Endodermal cell (in vitro differentiated cells): ENCODE measurements at regions not wholly inside any gene's neighbourhood (a gene's known extent, or its start where the extent isn't known, plus 50 kb on each side); places are given as distances from the start of the nearest gene placed in this dataset.

Source experiments
- DNase-seq: peaks from one replicate; pipeline ENCODE4 v3.0.0-alpha.2; 2017
- H3K27ac ChIP-seq: 2 replicates; pipeline ENCODE4 v1.5.1; 2013; ENCODE audit warnings: mild to moderate bottlenecking, low read depth, low read length, moderate library complexity
- H3K27me3 ChIP-seq: 2 replicates; pipeline ENCODE4 v1.6.1; 2013; ENCODE audit warnings: mild to moderate bottlenecking, low read length, moderate library complexity; ENCODE audit not compliant: insufficient read depth, control insufficient read depth, poor library complexity, severe bottlenecking
- H3K36me3 ChIP-seq: 2 replicates; pipeline ENCODE4 v1.7.0; 2013; ENCODE audit warnings: mild to moderate bottlenecking, low read length, moderate library complexity; ENCODE audit not compliant: control insufficient read depth, insufficient read depth
- H3K4me1 ChIP-seq: one replicate; pipeline ENCODE4 v1.7.0; 2013; ENCODE audit warnings: low read length; ENCODE audit not compliant: control insufficient read depth, insufficient read depth
- H3K4me3 ChIP-seq: 2 replicates; pipeline ENCODE4 v1.5.1; 2013; ENCODE audit warnings: mild to moderate bottlenecking, low read length, moderate library complexity
- H3K9ac ChIP-seq: 2 replicates; pipeline ENCODE4 v1.6.1; 2013; ENCODE audit warnings: mild to moderate bottlenecking, low read length, moderate library complexity; ENCODE audit not compliant: poor library complexity, severe bottlenecking; ENCODE audit errors: extremely low read depth
- H3K9me3 ChIP-seq: 2 replicates; pipeline ENCODE4 v1.6.1; 2013; ENCODE audit warnings: mild to moderate bottlenecking, low read length, moderate library complexity; ENCODE audit not compliant: control insufficient read depth
- H3K27ac Mint-ChIP-seq: 2 replicates; pipeline ENCODE4 v1.8.0; 2020; ENCODE audit warnings: mixed read lengths
- H3K27me3 Mint-ChIP-seq: 2 replicates; pipeline ENCODE4 v1.8.0; 2021; ENCODE audit warnings: mild to moderate bottlenecking, mixed read lengths; ENCODE audit not compliant: insufficient read depth
- H3K36me3 Mint-ChIP-seq: 2 replicates; pipeline ENCODE4 v1.8.0; 2020; ENCODE audit warnings: low read depth, mixed read lengths
- H3K4me1 Mint-ChIP-seq: 2 replicates; pipeline ENCODE4 v1.8.0; 2020; ENCODE audit warnings: mixed read lengths
- H3K4me3 Mint-ChIP-seq: 2 replicates; pipeline ENCODE4 v1.8.0; 2020; ENCODE audit warnings: mild to moderate bottlenecking, moderate library complexity, mixed read lengths
- H3K9me3 Mint-ChIP-seq: 2 replicates; pipeline ENCODE4 v1.8.0; 2020; ENCODE audit warnings: mild to moderate bottlenecking, mixed read lengths
- CTCF ChIP-seq: fragments of 200-600 bp; sonication (generic); conservative IDR thresholded peaks from 2 replicates; pipeline ENCODE4 v1.5.0; 2021; ENCODE audit warnings: antibody characterized with exemption, mild to moderate bottlenecking
- WGBS, 2 experiments: methylation state at CpG; one replicate each; pipeline versions ENCODE4 v1.1.5 to v1.1.7; 2013; ENCODE audit warnings: missing lambda C conversion rate in 2 of 2, mixed read lengths in 1 of 2; ENCODE audit not compliant: insufficient coverage in 1 of 2, insufficient read length in 1 of 2; 5-methylcytosine and 5-hydroxymethylcytosine counted together

- no peaks in the 10 kb centered on the region for H3K36me3 Mint-ChIP-seq
Measured at GRCh38 chr3:124455891-124456290, 274.4 kb upstream of the UMPS start.

GRCh38 chr3:124456506-124456905, 273.7 kb upstream of the UMPS start:
- no peak overlapping the region for H3K4me3 ChIP-seq
- H3K9ac ChIP-seq: no peak overlapping the region
- Mint-ChIP-seq H3K9me3 (no peaks in the 10 kb centered on the region), H3K4me3 (no peak overlapping the region), H3K27me3 (no peaks in the 10 kb centered on the region), H3K4me1 (no peaks in the 10 kb centered on the region), H3K36me3 (no peaks in the 10 kb centered on the region), H3K27ac (no peak overlapping the region)
- no peaks in the 10 kb centered on the region for H3K4me1 ChIP-seq
- no peaks in the 10 kb centered on the region for H3K27me3 ChIP-seq
- H3K9me3 ChIP-seq: no peaks in the 10 kb centered on the region
- H3K36me3 ChIP-seq: no peaks in the 10 kb centered on the region
- 92 to 96% methylated on average over 11 of the region's 11 CpGs for WGBS, 2 experiments
- no peak overlapping the region for H3K27ac ChIP-seq
- DNase-seq: no peak
- no peak for TF ChIP-seq CTCF

More at GRCh38 chr3:124455891-124456290, 274.4 kb upstream of the UMPS start:
- no peak overlapping the region for H3K27ac ChIP-seq
- H3K27ac Mint-ChIP-seq: no peak overlapping the region
- H3K4me3 ChIP-seq: no peak overlapping the region
- no peak overlapping the region for H3K4me3 Mint-ChIP-seq
- no peaks in the 10 kb centered on the region for H3K9me3 Mint-ChIP-seq
- no peaks in the 10 kb centered on the region for H3K36me3 ChIP-seq
- no peak for TF ChIP-seq CTCF
- no peaks in the 10 kb centered on the region for H3K27me3 Mint-ChIP-seq
- H3K4me1 ChIP-seq: no peaks in the 10 kb centered on the region
- H3K9ac ChIP-seq: no peak overlapping the region
- no peaks in the 10 kb centered on the region for H3K27me3 ChIP-seq
- DNase-seq: no peak
- no peaks in the 10 kb centered on the region for H3K9me3 ChIP-seq
- no peaks in the 10 kb centered on the region for H3K4me1 Mint-ChIP-seq

GRCh38 chr3:124459678-124460077, 270.6 kb upstream of the UMPS start:
- TF ChIP-seq CTCF: no peak
- H3K9me3 ChIP-seq: no peaks in the 10 kb centered on the region
- Mint-ChIP-seq H3K9me3 (no peaks in the 10 kb centered on the region), H3K4me1 (no peaks in the 10 kb centered on the region), H3K36me3 (no peaks in the 10 kb centered on the region), H3K27ac (no peak overlapping the region), H3K27me3 (peaks cover 2% of the 10 kb centered on the region), H3K4me3 (no peak overlapping the region)
- WGBS, 2 experiments: 89 to 90% methylated on average over 2 of the region's 2 CpGs
- H3K27ac ChIP-seq: no peak overlapping the region
- no peaks in the 10 kb centered on the region for H3K36me3 ChIP-seq
- no peak overlapping the region for H3K4me3 ChIP-seq
- no peaks in the 10 kb centered on the region for H3K4me1 ChIP-seq
- no peaks in the 10 kb centered on the region for H3K27me3 ChIP-seq
- DNase-seq: no peak
- no peak overlapping the region for H3K9ac ChIP-seq
